NCI-H1436 treated with DMSO at 0.1 percent for 48 hours (cell line): ENCODE measurements at regions not wholly inside any gene's neighbourhood (a gene's known extent, or its start where the extent isn't known, plus 50 kb on each side); places are given as distances from the start of the nearest gene placed in this dataset.

Experiments used
- DNase-seq: peaks from one replicate; lab custom pipeline; 2025; lab: John Stamatoyannopoulos, UW

GRCh38 chr5:147168578-147169327, 66.1 kb upstream of the STK32A start:
- DNase-seq: no peak

GRCh38 chr5:147169399-147169798, 65.4 kb upstream of the STK32A start:
- DNase-seq: no peak

GRCh38 chr5:147169901-147170300, 64.9 kb upstream of the STK32A start:
- DNase-seq: no peak

GRCh38 chr5:147170603-147171002, 64.2 kb upstream of the STK32A start:
- no peak for DNase-seq

- no peak for DNase-seq
Measured at GRCh38 chr5:147174671-147175265, 60.1 kb upstream of the STK32A start.

- DNase-seq: no peak
Measured at GRCh38 chr5:147175516-147176097, 59.2 kb upstream of the STK32A start.

- no peak for DNase-seq
Measured at GRCh38 chr5:147176422-147176821, 58.4 kb upstream of the STK32A start.

GRCh38 chr5:147177125-147177840, 57.5 kb upstream of the STK32A start:
- no peak for DNase-seq

GRCh38 chr5:147179562-147180147, 55.2 kb upstream of the STK32A start:
- DNase-seq: no peak

- no peak for DNase-seq
Measured at GRCh38 chr5:147180751-147181150, 54.1 kb upstream of the STK32A start.
